ENCODE measurements at regions not wholly inside any gene's neighbourhood (a gene's known extent, or its start where the extent isn't known, plus 50 kb on each side); places are given as distances from the start of the nearest gene placed in this dataset.

DNA sequence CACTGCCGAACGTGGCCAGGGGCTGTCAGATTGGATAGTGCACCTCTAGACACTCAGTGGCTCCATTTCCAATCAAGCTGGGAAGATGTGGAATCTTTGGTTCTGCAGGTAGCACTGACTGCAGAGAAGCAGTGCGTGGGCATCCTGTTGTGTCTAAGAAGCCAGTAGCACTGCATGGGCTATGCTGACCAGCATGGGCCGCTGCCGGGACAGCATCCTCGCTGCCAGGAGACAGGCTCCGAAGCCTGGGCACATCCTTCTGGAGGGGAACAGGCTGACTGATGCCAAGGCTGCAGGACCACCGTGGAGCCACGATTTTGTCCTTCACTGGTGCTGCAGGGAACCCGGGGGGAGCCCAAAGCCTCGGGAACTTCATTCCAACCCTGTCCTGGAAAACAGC is 649.4 kb downstream of the NPHP4 start:
- no peak for DNase-seq (ENCODE audit: low read depth, low spot score)

DNA sequence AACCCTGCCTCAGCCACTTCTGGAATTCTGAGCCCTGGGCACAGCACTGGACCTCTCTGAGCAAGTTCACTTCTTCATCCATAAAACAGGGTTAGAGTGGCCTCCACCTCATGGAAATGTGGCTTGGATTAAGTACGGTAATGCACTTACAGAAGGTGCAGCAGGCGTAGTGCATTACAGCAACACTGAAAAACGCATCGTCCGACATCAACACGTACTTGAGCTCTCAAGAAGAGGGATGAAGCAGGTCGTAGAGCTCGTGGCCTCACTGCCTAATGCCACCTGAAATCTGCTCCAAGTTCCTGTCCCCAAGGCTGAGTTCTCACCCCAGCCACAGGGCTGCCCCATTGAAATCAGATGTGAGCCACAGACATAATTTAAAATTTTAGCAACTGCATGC is 650.1 kb downstream of the NPHP4 start:
- DNase-seq (ENCODE audit: low read depth, low spot score) = no peak

DNA sequence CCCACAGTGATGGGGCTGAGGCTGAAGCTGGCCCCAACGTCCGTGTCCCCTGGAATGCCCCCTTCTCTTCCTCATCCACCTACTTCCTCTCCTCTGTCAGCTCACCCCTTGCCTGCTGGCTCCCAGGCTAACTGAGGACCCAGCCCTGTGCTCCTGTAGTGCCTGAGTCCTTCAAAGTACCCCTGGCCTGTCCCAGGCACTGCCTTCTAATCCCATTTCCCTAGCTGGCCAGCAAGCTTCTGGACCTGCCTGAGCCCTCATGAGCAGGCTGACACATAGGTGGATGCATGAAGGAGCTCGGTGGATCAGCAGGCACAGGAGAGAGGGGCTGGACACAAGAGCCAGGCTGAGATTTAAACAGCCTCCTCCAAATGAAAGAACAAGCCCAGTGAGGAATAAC is 650.8 kb downstream of the NPHP4 start:
- no peak for DNase-seq (ENCODE audit: low read depth, low spot score)

DNA sequence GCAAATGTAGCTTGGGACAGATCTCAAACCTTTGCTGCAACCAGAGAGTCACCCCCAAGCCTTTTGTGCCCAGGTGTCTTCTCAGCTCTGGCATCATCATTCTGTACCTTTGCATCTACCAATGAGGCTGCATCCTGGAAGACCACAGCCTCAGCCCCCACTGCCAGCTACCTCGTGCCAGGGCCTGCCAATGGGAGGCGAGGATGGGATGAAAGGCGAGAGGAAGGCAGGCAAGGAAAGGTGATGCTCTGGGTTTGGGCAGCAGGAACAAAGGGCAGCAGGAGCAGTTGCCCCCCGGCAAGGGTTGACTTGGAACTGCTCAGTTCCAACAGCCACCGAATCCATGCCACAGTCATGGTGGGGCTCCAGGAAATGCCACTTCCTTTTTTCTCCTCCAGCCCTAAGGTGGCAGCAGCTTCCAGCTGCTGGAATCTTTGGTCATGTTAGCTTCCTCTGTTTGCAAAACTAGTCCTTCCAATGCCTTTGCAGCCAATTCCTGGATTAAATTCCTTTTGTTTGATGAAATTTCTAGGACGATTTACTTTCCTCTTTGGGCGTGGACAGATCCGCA is 651.6 kb downstream of the NPHP4 start:
- DNase-seq (ENCODE audit: low read depth, low spot score) = no peak

DNA sequence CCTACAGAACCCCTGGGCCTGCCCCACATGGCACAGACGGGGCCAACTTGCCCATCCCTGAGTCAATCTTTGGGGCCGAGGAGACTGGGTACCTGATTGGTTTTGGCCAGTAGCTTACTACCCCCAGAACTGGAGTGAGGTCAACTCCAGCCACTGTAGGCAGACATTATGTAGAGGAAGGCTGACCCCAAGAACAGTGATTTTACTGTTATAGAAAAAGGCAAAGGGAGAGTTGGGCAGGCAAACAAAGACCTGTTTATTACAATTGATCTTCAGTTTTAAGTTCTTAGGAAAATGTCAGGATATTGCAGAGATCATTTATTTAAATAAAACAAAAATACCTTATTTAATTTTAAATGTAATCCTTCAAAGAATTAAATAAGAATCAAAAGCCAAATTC is 653.8 kb downstream of the NPHP4 start:
- DNase-seq (ENCODE audit: low read depth, low spot score) = no peak

DNA sequence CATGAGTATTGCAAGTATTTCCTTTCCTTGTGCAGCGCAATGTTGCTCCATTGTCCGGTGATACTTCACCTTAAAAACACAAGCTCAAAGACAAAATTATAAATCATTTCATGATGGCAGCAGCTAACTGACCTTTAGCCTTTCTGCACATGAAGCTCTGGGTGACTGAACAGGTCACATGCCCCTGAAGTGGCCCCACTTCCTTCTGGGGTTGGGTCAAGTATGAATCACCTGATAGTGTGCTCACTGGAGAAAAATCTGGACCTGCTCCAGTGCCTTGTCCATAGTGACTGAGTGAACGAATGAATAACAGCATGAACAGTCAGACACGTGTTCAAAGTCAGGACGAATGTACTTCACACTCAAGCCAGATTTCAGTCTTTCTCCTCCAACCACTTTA is 658.9 kb downstream of the NPHP4 start:
- no peak for DNase-seq (ENCODE audit: low read depth, low spot score)

DNA sequence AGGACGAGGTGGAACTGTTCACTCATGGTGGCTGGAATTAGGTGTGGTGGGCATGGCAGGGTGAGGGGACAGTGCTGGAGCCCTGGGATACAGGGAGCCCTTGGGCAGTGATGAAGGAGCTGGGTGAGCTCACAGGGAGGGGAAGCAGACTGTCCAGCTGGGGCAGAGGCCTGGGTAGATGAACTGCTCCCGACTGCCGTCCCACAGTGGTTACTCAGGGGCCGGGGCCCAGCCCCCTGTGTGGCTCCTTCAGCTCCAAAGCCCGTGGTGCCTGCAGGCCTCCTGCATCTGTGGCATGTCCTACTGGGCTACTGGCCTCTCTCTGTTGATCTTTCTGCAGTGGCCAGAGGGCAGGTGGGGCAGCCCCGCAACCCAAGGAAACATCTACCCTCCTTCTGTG is 661.1 kb downstream of the NPHP4 start:
- DNase-seq (ENCODE audit: low read depth, low spot score) = no peak

DNA sequence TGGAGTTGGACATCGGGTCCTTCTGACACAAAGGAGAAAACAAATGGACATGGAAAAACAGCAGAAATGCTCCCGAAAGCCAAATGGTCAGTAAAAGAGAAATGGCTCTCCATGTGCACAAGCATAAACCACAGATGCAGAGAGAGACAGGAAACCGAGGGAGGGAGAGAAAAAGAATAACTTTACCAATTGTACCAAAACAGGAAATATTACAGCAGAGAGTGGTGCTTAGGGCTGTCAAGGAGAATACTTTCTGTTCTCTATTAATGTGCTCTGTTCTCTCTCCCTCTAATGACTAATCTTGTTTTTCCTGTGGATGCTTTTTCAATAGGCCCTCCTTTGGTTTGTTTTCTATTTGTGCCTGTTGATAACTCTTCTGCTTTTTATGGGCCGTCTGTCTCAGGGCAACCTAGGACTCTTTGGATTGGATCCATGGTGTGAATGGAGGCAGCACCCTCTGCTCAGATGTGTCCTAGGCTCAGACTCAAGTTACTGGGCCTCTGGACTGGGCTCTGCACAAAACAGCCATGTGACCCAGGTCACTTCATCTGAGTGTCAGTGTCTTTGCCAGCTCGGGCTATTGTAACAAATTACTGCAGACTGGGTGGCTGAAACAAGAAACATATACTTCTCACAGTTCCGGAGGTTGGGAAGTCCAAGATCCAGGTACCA is 663.0 kb downstream of the NPHP4 start:
- no peak for DNase-seq (ENCODE audit: low read depth, low spot score)

DNA sequence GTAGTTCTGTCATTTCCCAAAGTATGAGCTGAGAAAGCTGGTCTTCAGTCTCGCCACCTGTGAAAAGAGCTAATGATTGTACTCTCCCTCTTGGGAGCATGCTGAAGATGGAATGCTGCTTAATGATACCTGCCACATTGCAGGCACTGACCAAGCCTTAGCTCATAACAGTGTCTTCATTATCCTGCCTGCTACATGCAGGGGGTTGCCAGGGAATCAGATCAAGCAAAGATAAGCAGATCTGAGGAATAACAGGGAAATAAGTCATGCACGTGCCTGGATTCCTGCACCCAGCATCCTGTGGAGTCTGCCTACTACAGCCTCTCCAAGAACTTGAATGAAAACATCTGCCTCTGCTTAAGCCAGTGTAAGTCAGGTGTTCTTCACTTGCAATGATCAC is 667.3 kb downstream of the NPHP4 start:
- DNase-seq (ENCODE audit: low read depth, low spot score) = no peak

DNA sequence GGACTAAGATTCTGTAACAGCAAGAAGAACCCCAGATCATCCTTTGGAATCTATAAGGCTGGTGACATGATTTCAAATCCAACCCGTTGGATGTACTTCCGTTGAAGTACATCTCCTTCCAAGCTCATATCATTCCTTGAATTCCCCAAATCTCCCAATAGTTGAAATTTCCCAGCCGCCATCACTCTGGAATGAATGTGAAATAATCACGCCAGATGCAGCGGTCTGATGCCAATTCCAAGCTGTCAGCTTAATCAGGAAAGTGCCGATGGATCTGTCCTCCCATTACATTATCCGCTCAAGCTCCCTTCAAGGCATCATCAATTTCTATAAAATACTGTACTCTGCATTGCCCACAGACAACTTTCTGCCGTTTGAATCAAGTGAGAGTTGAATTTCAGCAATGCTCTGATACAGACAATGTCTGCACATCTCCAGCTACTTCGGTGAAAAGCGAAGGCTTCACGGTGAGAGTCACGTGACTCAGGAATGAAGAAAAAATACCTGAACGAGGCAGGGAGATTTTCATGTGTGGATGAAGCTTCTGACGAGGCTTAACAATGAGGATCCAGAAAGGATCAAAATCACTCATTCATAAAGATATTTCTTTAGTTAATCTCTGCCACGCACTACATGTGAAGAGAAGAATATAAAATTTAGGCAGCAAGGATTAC is 663.9 kb downstream of the AJAP1 start:
- no peak for DNase-seq (ENCODE audit: low read depth, low spot score)

DNA sequence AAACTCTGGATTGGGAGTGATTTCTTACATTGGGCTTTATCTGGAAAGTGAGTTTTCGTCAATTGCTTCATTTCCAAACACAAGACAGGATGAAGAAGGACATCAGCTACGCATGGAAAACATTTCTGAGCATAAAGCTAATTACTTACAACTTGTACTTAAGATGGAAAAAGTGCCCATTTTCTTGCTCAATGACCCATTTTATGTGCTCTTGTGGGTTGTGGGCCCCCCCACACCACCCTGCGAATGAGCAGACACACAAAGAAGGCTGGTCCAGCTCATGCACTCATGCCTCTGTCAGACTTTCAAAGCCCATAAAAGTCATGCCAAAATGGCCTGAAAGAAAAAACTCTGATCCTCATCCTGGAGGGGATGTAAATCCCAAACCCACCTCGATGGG is 663.0 kb downstream of the AJAP1 start:
- no peak for DNase-seq (ENCODE audit: low read depth, low spot score)

DNA sequence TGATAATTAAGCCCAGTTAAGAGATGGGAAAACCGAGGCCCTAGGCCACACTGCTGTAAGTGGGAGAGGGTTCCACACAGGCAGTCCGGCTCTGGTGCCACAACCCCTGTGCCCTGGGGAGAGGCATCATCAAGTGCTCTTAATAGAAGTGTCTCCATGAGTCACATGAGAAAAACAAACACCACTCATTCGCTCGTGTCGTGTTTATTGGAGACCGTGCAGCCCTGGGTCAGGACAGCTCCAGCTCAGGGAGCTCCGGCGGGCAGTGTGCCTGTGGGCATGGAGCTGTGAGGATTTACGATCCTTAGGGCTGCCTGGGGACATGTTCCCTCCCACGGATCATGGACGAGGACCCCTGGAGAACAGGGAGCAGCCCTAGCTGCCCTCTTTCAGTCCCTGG is 658.5 kb downstream of the AJAP1 start:
- no peak for DNase-seq (ENCODE audit: low read depth, low spot score)

DNA sequence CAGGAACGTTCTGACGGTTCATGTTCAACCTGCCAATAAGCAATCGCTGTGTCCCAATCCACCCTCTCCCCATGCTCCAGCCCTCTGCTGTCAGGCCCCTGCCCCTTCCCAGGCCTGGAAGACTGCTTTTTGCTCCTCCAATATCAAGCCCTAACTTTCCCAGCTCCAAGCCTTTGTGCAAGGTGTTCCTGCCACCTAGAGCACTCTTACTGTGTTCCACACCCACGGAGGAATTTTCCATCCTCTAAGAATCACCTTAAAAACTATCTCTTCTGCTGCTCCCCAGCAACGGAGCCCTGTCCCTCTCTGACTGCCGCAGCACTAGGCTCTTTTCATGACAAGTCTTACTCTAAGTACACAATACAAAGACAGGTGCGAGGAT is 657.9 kb downstream of the AJAP1 start:
- DNase-seq (ENCODE audit: low read depth, low spot score) = no peak

DNA sequence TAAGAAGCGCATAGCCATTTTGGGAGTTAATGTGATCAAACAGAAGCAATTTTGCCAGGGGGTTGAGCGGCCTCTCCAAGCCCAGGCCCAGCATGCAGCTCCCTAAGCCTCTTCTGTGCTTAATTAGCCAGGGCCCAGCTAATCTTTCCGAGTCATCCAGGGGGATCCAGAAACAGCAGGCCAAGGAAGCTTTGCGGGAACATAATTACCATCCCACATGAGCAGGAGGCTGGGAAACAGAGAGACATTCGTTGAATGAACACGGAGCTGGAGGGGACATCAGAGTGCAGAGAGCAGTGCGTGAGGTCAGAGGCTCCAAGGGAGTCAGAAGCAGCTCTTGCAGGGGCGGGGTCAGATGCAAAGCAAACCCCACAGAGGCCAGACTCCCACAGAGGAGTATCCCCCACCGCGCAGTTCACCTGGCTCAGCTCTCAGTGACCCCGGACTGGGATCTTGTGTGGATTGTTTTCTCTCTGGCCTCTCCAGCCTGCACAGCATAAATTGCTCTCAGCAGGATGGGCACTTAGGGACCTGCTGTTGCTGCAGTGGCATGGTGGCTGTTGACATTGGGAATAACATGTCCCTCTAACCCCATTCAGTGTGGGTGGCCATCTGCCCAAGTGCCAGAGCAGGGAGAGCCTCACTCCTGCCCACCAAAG is 657.4 kb downstream of the AJAP1 start:
- DNase-seq (ENCODE audit: low read depth, low spot score) = no peak

DNA sequence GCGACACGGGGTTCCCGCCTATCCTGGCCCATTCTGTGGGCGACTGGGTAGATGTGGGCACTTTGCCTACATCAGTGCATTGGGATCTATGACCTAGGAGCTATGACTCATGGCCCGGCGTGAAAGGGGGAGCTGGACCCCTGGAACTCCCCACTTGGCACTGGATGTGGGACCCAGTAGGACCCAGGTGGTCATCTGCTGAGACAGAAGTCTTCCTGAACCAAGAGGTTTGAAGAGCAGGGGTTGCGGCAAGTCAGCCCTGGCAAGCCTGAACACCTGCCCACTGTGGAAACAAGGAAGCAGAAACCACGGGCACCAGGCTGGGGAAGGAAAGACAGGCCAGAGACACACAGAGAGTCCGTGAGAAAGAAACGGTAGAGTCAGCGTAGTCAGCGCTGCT is 656.7 kb downstream of the AJAP1 start:
- DNase-seq (ENCODE audit: low read depth, low spot score) = no peak

DNA sequence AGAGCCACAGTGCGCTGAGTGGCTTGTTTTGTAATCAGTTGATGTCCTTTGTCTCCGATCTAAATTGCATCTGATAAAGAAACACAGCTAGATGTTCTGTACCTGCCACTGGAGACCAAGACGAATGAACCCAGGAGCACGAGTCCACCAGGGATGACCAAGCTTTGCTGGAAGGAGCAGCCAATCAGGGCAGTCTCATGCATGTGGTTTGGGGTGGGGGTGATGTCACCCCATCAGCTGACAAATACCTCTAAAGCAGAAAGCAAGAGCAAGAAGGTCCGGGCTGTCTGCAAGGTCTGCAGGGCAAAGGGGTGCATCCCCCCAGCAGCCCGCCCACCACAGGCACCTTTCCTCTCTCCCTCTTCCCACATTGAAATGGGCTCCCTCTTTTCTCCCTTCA is 653.8 kb downstream of the AJAP1 start:
- no peak for DNase-seq (ENCODE audit: low read depth, low spot score)

DNA sequence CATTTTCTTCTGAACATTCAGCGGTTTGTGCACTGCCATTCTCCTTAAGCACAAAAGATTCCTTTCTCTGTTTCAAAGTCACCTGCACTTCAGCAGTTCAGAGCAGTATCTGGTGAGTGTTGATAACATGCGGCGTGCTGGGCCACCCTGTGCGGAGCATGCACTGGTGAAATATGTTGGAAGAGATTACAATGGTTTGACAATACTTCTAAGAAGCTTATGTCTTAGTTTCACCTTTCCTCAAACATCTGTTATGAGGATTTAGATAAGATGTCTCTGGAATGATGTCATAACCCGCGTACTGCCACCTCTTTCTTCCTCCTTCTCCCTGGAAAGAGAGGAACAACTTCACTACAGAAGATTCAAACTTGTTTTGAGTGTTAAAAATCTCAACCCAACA is 650.3 kb downstream of the AJAP1 start:
- DNase-seq (ENCODE audit: low read depth, low spot score) = no peak

DNA sequence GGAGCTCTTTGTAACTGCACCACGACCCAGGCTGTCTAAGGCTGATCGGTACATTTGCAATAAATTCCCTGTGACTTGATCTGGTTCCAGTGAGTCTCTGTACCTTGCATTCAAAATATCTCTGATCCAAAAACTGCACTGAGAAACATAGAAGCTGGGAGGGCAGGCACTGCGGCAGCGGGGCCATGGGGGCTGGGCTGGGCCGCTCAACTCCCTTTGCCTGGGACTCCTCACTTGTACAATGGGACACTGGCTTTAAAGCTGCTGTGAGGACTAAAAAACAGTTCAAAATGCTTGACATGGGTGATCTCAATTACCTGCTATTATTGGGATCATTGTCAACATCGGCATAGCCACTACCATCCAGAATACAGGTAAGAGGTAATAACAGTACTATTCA is 644.0 kb downstream of the AJAP1 start:
- DNase-seq (ENCODE audit: low read depth, low spot score) = no peak

DNA sequence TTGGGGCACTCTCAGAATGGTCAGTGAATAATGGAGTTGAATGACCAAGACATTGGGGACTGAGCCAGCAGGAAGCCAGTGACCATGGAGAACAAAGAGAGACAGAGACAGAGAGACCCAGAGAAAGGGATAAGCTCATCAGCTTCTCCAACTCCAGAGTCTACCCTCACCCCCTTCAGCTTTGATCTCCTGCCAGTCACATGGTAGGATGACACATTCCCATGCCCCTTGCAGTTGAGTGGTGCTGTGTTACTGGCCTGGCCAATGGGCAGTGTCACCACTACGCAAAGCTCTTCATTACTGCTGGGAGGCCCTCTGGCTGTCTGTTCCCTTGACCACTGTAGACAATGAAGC is 643.5 kb downstream of the AJAP1 start:
- no peak for DNase-seq (ENCODE audit: low read depth, low spot score)

DNA sequence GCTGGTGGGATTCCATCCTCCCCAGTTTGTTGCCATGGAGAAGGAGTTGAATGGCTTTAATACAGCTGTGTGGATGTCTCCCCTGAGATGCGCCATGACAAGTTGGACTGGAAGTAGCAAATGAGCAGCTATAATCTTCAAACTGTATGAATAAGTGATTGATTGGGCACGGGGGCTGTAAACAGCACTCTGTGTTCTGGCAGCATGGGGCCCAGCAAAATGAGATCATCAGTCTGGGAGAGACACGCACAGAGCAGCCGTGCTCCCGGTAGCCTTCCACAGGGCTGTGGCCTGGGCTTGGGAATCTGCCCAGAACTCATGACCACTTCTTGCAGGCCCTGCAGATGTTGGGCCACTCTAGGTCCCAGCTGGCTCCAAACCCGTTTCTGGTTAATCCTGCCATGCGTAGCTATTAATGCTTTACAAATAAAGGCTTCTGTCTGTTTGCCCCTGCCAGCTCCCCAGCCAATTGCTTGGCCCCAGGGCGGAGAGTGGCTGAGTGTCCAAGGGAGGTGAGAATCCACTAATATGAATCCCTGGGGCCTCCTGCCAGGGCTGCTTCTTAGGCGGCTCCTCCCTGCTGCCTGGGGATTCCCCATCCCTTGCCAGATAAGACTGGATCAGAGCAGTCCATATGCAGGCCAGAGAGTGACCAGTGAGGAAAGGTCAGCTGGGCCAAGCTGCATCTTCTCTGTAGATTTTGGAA is 642.9 kb downstream of the AJAP1 start:
- no peak for DNase-seq (ENCODE audit: low read depth, low spot score)

DNA sequence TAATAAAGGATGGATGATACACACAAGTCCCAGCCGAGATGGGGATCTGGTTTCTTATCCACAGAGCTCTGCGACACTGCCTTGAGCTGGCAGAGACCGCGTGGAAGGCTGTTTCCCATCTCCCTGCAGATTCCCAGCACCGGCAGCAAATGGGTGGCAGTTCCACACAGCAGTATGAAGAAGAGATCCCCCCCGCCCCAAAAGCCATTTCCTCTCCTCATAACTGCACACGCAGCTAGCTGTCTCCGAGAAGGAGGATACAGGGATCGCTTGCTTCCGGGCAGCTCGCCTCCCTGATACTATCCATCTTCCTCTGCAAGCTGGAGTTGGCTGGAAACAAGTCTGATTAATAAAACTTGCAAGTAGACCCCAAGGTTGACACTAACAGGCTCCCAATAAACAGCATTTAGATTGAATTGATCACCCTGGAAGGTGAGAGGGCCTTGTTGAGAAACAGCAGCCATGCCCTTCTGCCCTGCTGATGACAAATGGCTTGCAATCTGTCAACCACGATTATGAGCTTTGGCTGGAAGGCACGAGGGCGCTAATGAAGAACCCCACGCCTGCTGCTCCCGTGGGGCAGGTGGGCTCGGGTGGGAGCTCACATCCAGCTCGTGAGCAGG is 642.3 kb downstream of the AJAP1 start:
- DNase-seq (ENCODE audit: low read depth, low spot score) = no peak

DNA sequence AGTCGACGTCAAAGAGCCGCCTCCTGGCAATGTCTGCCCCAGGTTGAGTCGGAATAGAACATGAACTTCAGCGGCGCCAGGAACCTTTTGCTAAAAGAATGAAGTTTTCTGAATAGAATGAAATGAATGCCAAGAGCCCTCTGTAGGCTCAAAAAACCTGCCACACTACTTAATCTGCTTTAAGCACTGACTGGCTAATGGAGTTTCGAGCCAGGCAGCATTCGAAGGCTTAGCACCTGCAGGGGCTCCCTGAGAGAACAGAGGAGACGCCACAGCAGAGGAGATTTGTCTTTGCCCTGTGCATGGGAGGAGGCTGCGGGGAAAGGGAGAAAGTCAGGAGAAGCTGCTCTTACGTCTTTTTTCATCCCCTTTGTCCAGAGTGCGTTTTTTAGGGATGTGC is 641.7 kb downstream of the AJAP1 start:
- no peak for DNase-seq (ENCODE audit: low read depth, low spot score)

Measured in iPS DF 19.7 (cell line).